GM12873 (cell line): ENCODE measurements at regions not wholly inside any gene's neighbourhood (a gene's known extent, or its start where the extent isn't known, plus 50 kb on each side); places are given as distances from the start of the nearest gene placed in this dataset.

Experiments used
- TF ChIP-seq, protein P1 (sequence below): IDR thresholded peaks from 2 replicates; pipeline ENCODE4 v1.5.1; 2012; ENCODE audit warnings: low read depth, mild to moderate bottlenecking, moderate library complexity, low read length, control low read depth; ENCODE audit not compliant: insufficient read depth; ENCODE audit errors: missing control alignments

DNA sequence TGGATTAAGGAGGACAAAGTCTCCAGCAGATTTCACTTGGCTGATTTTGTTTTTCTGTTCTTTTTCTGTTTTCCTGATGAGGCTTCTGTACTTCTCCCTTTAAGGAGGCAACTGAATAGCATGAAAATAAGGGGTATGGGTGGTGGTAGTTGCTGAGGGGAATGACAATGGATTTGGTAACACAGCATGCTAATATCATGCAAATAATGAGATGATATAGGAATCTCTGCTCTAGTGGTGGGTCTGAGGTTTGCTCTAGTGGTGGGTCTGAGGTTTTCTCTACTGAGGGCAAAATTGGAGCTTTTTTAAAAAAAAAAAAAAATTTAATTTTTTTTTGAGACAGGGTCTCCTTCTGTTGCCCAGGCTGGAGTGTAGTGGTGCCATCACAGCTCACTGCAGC, 139.7 kb downstream of the C9orf152 start:
- TF ChIP-seq, protein P1, sequence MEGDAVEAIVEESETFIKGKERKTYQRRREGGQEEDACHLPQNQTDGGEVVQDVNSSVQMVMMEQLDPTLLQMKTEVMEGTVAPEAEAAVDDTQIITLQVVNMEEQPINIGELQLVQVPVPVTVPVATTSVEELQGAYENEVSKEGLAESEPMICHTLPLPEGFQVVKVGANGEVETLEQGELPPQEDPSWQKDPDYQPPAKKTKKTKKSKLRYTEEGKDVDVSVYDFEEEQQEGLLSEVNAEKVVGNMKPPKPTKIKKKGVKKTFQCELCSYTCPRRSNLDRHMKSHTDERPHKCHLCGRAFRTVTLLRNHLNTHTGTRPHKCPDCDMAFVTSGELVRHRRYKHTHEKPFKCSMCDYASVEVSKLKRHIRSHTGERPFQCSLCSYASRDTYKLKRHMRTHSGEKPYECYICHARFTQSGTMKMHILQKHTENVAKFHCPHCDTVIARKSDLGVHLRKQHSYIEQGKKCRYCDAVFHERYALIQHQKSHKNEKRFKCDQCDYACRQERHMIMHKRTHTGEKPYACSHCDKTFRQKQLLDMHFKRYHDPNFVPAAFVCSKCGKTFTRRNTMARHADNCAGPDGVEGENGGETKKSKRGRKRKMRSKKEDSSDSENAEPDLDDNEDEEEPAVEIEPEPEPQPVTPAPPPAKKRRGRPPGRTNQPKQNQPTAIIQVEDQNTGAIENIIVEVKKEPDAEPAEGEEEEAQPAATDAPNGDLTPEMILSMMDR, result peak; percentile 10

DNA sequence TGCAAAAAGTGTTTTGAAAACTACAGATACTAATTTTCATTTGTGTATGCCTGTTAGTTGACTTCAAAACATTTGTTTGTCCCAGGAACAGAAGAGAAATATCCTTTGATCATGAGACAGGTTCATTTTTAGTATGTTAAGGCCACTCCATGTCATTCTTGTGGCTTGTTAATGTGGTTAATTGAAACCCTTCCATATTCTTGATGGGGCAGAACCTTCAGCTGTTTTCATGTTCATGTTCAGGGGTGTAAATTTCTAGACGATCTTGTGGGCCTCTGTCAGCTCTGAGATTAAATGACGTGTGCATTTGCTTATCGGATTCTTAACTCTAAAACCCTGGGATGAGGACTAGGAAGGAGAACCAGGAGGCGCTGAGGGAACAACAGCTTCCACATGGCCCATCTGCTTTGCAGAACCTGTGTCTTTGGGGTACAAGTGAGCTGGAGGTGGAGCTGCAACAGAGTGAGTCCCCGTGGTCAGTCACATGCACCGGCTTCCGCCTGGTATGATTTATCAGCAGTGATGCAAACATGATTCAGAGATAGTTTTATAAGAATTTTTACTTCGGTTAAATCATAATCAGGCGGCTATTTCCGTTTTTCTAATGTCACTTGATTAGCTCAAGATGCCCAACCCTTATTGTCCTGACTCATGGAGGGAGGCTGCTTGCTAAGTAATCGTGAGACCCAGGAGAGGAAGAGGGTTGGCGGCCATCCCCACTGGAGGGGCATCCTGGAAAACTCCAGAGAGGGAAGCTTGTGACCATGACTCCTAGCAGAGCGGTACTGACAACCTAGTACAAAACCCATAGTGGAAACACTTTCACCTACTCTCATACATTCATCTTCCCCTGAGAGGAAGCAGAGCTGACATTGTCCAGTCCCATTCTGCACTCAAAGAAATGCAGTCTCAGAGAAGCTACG, 138.4 kb downstream of the C9orf152 start:
- TF ChIP-seq, protein P1, result no peak

DNA sequence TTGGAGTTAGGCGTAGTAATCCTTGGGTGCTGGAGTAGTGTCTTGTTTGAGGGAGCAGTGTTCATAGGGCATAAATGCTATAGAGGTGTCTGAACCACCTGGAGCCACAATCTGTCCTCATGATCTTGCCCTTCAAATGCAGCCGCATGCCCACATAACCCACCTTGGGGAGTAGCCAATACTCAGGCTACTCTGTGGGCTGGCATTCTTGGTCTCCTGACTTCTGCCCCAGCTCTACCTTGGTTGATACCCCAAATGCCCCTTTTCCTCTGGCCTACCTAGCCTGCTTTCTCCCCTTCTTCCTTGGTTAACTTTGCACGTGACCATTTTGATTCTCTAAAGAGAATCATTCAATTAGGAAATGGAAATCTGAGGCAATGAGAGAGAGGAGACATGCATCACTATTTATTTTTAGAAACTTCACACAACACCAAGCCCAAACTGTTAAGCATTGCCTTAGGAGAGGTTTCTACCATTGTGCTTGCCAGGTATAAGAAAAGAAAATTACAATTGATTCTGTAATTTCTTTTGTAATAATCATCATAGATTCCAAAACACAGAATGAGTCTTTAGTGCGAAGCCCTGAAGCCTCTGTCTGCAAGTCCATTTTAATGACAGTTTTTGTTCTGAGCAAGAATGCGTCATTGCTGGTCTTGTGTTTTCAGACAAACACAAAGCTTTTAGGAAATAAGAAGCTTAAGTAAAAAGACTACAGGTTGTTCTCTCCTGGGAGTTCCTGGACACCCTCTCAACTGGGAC, 135.2 kb downstream of the C9orf152 start:
- TF ChIP-seq, protein P1, result no peak

DNA sequence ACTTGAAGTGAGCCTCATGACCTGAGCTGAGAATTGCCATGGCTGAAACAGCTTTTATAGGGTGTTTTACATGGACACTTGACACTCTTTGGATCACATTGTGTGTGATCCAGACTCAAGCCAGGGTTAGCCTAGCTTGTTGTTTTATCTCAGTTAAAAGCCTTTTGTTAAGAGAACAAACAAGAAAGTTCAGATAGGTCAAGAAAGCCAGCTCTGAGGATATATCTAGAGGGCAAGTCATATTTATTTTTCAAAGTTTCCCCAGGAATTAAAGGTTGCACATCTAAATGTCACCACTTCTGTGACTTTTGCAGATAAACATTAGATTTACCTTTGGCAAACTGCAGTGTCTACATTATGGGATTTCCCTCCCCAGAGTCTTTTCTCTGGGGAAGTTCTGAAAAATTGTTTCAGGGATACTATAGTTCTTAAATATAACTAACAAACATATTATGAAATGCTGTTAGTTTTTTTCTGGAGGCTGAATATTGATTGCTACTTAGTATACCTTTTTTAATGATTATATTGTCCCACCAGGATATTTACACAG, 134.5 kb downstream of the C9orf152 start:
- TF ChIP-seq, protein P1, result no peak

DNA sequence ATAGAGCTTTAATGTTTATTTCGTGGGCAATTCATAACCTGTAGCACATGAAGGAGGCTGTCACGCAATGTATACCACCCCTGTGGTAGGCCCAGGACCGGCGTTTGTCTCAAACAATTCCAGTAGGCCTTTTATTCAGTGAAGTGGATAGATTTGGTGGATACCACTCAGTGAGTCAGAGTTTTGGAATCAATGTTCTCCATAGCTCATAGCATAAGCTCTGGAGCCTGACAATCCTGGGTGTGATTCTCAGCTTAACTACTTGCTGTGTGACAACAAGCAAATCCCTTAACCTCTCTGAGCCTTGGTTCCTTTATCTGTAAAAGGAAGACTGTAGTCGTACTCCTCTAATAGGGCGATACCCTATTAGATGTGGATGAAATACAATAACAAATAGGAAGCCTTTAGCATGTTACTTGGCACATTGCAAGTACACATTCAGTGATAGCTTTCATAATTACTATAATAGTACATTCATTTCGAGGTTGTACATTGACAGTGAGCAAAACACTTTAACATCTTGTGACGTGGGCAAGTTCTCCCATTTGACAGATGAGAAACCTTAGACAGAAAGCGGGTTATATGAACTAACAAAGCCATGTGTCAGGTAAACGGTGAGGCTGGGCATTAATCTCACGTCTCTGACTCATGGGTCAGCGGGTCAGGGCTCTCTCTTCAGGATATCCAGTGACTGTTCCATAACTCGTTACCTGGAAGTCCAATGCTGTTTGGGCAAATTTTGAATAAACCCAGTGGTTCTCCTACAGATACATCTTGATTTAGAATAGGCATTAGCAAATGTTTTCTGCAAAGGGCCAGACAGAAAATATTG, 130.8 kb downstream of the C9orf152 start:
- TF ChIP-seq, protein P1, result no peak

DNA sequence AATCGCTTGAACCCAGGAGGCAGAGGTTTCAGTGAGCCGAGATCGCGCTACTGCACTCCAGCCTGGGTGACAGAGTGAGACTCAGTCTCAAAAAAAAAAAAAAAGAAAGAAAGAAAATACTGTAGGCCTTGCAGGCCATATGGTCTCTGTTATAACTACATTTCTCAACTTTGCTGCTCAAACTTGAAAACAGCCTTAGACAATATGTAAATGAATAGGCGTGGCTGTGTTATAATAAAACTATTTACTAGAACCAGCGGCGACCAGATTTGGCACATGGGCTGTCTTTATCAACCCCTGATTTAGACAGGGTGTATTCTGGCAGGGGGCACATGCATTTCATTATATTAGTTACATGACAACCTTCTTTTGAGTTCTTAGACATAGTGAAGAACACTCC, 130.0 kb downstream of the C9orf152 start:
- TF ChIP-seq, protein P1, result no peak
